ENCODE measurements at regions not wholly inside any gene's neighbourhood (a gene's known extent, or its start where the extent isn't known, plus 50 kb on each side); places are given as distances from the start of the nearest gene placed in this dataset.

GRCh38 chr18:993560-993959 is 88.9 kb downstream of the ADCYAP1 start:
- Mint-ChIP-seq H3K36me3 (ENCODE audit: low read depth) (no peaks in the 10 kb centered on the region), H3K27me3 (ENCODE audit: low read depth) (no peaks in the 10 kb centered on the region), H3K27ac (ENCODE audit: unreplicated experiment) (no peak overlapping the region), H3K4me1 (ENCODE audit: low read depth) (peaks cover 33% of the 10 kb centered on the region), H3K4me3 (ENCODE audit: unreplicated experiment) (no peak overlapping the region), H3K9me3 (ENCODE audit: low read depth) (peaks cover 11% of the 10 kb centered on the region)
- no peak for DNase-seq (ENCODE audit: low spot score)
- TF ChIP-seq, protein P1, sequence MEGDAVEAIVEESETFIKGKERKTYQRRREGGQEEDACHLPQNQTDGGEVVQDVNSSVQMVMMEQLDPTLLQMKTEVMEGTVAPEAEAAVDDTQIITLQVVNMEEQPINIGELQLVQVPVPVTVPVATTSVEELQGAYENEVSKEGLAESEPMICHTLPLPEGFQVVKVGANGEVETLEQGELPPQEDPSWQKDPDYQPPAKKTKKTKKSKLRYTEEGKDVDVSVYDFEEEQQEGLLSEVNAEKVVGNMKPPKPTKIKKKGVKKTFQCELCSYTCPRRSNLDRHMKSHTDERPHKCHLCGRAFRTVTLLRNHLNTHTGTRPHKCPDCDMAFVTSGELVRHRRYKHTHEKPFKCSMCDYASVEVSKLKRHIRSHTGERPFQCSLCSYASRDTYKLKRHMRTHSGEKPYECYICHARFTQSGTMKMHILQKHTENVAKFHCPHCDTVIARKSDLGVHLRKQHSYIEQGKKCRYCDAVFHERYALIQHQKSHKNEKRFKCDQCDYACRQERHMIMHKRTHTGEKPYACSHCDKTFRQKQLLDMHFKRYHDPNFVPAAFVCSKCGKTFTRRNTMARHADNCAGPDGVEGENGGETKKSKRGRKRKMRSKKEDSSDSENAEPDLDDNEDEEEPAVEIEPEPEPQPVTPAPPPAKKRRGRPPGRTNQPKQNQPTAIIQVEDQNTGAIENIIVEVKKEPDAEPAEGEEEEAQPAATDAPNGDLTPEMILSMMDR (IDR thresholded peaks at IDR 0.05), result no peak

- H3K27ac Mint-ChIP-seq (ENCODE audit: unreplicated experiment), result peak overlapping the region; percentile 82
- H3K4me1 Mint-ChIP-seq (ENCODE audit: low read depth), result peaks cover 30% of the 10 kb centered on the region
- no peak for DNase-seq (ENCODE audit: low spot score)
Measured at GRCh38 chr18:995629-996028, 91.0 kb downstream of the ADCYAP1 start.

DNA sequence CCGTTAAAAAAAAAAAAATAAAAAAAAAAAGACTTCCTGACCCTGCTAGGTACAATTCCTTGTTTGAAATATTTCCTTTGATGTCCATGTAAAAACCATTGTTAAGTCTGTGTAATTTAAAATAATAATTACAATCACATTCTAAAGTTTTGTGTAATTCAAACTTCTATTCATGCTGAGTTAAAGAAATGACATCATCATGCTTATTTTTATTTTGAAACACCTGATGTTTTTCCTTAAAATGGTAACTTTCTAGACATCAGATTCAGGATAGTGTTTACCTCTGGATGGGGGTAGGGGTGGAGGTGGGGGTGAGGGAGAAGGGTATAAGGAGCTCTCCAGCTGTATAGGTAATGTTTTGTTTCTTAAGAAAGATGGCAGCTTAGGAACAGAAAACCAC is 92.8 kb downstream of the ADCYAP1 start:
- no peak for DNase-seq (ENCODE audit: low spot score)
- no peak overlapping the region for H3K27ac Mint-ChIP-seq (ENCODE audit: unreplicated experiment)
- TF ChIP-seq, protein P1 (IDR thresholded peaks at IDR 0.05), result no peak
- peaks cover 8% of the 10 kb centered on the region for H3K9me3 Mint-ChIP-seq (ENCODE audit: low read depth)
- H3K36me3 Mint-ChIP-seq (ENCODE audit: low read depth), result no peaks in the 10 kb centered on the region
- H3K27me3 Mint-ChIP-seq (ENCODE audit: low read depth), result no peaks in the 10 kb centered on the region
- H3K4me1 Mint-ChIP-seq (ENCODE audit: low read depth), result peaks cover 20% of the 10 kb centered on the region
- H3K4me3 Mint-ChIP-seq (ENCODE audit: unreplicated experiment), result no peak overlapping the region

More at GRCh38 chr18:995629-996028, 91.0 kb downstream of the ADCYAP1 start:
- no peaks in the 10 kb centered on the region for H3K27me3 Mint-ChIP-seq (ENCODE audit: low read depth)
- TF ChIP-seq, protein P1 (IDR thresholded peaks at IDR 0.05), result no peak
- H3K36me3 Mint-ChIP-seq (ENCODE audit: low read depth), result no peaks in the 10 kb centered on the region
- H3K4me3 Mint-ChIP-seq (ENCODE audit: unreplicated experiment), result no peak overlapping the region
- peaks cover 11% of the 10 kb centered on the region for H3K9me3 Mint-ChIP-seq (ENCODE audit: low read depth)

DNA sequence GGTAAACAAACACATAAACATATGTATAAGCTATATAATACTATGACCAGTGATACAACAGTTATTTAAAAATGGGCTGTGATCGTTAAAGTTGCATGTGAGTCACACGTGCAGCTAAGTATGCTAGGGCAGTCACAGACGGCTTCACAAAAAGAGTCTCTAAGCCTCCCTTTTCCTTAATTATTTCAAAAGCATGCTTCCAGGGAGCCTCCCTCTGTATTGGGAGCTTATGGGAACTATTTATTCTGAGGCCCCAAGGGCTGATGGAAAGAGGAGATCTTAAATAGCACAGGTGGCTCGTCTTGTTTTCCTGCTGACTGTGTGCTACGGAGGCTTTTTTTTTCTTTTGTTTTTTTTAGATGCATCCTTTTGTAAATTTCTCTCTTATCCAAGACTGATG is 94.3 kb downstream of the ADCYAP1 start:
- H3K27ac Mint-ChIP-seq (ENCODE audit: unreplicated experiment), result no peak overlapping the region
- H3K9me3 Mint-ChIP-seq (ENCODE audit: low read depth), result peaks cover 8% of the 10 kb centered on the region
- peaks cover 3% of the 10 kb centered on the region for H3K36me3 Mint-ChIP-seq (ENCODE audit: low read depth)
- no peak for DNase-seq (ENCODE audit: low spot score)
- H3K4me3 Mint-ChIP-seq (ENCODE audit: unreplicated experiment), result no peak overlapping the region
- peaks cover 24% of the 10 kb centered on the region for H3K4me1 Mint-ChIP-seq (ENCODE audit: low read depth)
- TF ChIP-seq, protein P1 (IDR thresholded peaks at IDR 0.05), result no peak
- no peaks in the 10 kb centered on the region for H3K27me3 Mint-ChIP-seq (ENCODE audit: low read depth)

- no peak for DNase-seq (ENCODE audit: low spot score)
- Mint-ChIP-seq H3K27me3 (ENCODE audit: low read depth) (no peaks in the 10 kb centered on the region), H3K27ac (ENCODE audit: unreplicated experiment) (no peak overlapping the region), H3K9me3 (ENCODE audit: low read depth) (peaks cover 3% of the 10 kb centered on the region), H3K4me1 (ENCODE audit: low read depth) (peaks cover 8% of the 10 kb centered on the region), H3K4me3 (ENCODE audit: unreplicated experiment) (no peak overlapping the region), H3K36me3 (ENCODE audit: low read depth) (peaks cover 3% of the 10 kb centered on the region)
- TF ChIP-seq, protein P1 (IDR thresholded peaks at IDR 0.05), result no peak
Measured at GRCh38 chr18:1002653-1003178, 98.0 kb downstream of the ADCYAP1 start.
